ENCODE measurements at regions not wholly inside any gene's neighbourhood (a gene's known extent, or its start where the extent isn't known, plus 50 kb on each side); places are given as distances from the start of the nearest gene placed in this dataset.
"Not testable (repeated sequence)": the region's sequence is repeated elsewhere in the genome, so short reads cannot be mapped to it uniquely, and the experiment has no call there.

GRCh38 chr7:112959276-112959675, 127.4 kb downstream of the GPR85 start:
- Histone ChIP-seq H3K27me3 (no peaks in the 10 kb centered on the region), H3K4me1 (no peaks in the 10 kb centered on the region), H3K36me3 (no peaks in the 10 kb centered on the region), H3K4me3 (no peak overlapping the region), H3K27ac (no peak overlapping the region), H3K9me3 (no peaks in the 10 kb centered on the region)
- intact Hi-C loops (cut with DNase I; ENCODE audit: low total_unique reads) = no loop called here
- no peak for TF ChIP-seq POLR2A (IDR thresholded peaks at IDR 0.05)
- TF ChIP-seq CTCF (IDR thresholded peaks at IDR 0.05) = no peak
- DNase-seq = no peak

- intact Hi-C loops (cut with DNase I; ENCODE audit: low total_unique reads) = no loop called here
- TF ChIP-seq POLR2A (IDR thresholded peaks at IDR 0.05) = no peak
- no peak for TF ChIP-seq CTCF (IDR thresholded peaks at IDR 0.05)
- Histone ChIP-seq H3K27me3 (no peaks in the 10 kb centered on the region), H3K4me3 (no peak overlapping the region), H3K36me3 (no peaks in the 10 kb centered on the region), H3K4me1 (no peaks in the 10 kb centered on the region), H3K9me3 (no peaks in the 10 kb centered on the region), H3K27ac (no peak overlapping the region)
- DNase-seq = no peak
Observed at GRCh38 chr7:112958775-112959174, 127.9 kb downstream of the GPR85 start.

- no peak for DNase-seq
- no peak for TF ChIP-seq POLR2A (IDR thresholded peaks at IDR 0.05)
- TF ChIP-seq CTCF (IDR thresholded peaks at IDR 0.05) = no peak
- no peak overlapping the region for H3K4me3 ChIP-seq
Observed at GRCh38 chr7:112957901-112958300, 128.7 kb downstream of the GPR85 start.

GRCh38 chr7:112953031-112953430, 133.6 kb downstream of the GPR85 start:
- H3K4me3 ChIP-seq; H3K27me3 ChIP-seq; H3K4me1 ChIP-seq; intact Hi-C loops (cut with DNase I; ENCODE audit: low total_unique reads); H3K9me3 ChIP-seq; H3K27ac ChIP-seq; DNase-seq; H3K36me3 ChIP-seq: not testable (repeated sequence)

More at GRCh38 chr7:112957901-112958300, 128.7 kb downstream of the GPR85 start:
- no peaks in the 10 kb centered on the region for H3K4me1 ChIP-seq
- no peaks in the 10 kb centered on the region for H3K9me3 ChIP-seq
- H3K27ac ChIP-seq = no peak overlapping the region
- intact Hi-C loops (cut with DNase I; ENCODE audit: low total_unique reads) = no loop called here
- H3K27me3 ChIP-seq = no peaks in the 10 kb centered on the region
- no peaks in the 10 kb centered on the region for H3K36me3 ChIP-seq

GRCh38 chr7:112951070-112951469, 135.6 kb downstream of the GPR85 start:
- H3K27me3 ChIP-seq = no peaks in the 10 kb centered on the region
- no peaks in the 10 kb centered on the region for H3K4me1 ChIP-seq
- no peak for DNase-seq
- no peak overlapping the region for H3K4me3 ChIP-seq
- no peaks in the 10 kb centered on the region for H3K9me3 ChIP-seq
- intact Hi-C loops (cut with DNase I; ENCODE audit: low total_unique reads) = no loop called here
- no peak overlapping the region for H3K27ac ChIP-seq
- TF ChIP-seq POLR2A (IDR thresholded peaks at IDR 0.05) = no peak
- no peak for TF ChIP-seq CTCF (IDR thresholded peaks at IDR 0.05)
- no peaks in the 10 kb centered on the region for H3K36me3 ChIP-seq

GRCh38 chr7:112949682-112950081, 136.9 kb downstream of the GPR85 start:
- H3K4me1 ChIP-seq; H3K36me3 ChIP-seq; DNase-seq; intact Hi-C loops (cut with DNase I; ENCODE audit: low total_unique reads); H3K27me3 ChIP-seq; H3K27ac ChIP-seq; H3K9me3 ChIP-seq; H3K4me3 ChIP-seq: not testable (repeated sequence)

Measured in uterus (tissue), 3 donors.